GM12873 (cell line): ENCODE measurements at regions not wholly inside any gene's neighbourhood (a gene's known extent, or its start where the extent isn't known, plus 50 kb on each side); places are given as distances from the start of the nearest gene placed in this dataset.

Source experiments
- CTCF ChIP-seq: IDR thresholded peaks from 2 replicates; pipeline ENCODE4 v1.5.1; 2012; ENCODE audit warnings: low read depth, mild to moderate bottlenecking, moderate library complexity, low read length, control low read depth; ENCODE audit not compliant: insufficient read depth; ENCODE audit errors: missing control alignments

- TF ChIP-seq CTCF: no peak
Measured at GRCh38 chr2:17306706-17307105, 211.5 kb downstream of the RAD51AP2 start.

- TF ChIP-seq CTCF: no peak
Measured at GRCh38 chr2:17306219-17306618, 212.0 kb downstream of the RAD51AP2 start.

GRCh38 chr2:17303521-17303920 is 214.7 kb downstream of the RAD51AP2 start:
- no peak for TF ChIP-seq CTCF

- TF ChIP-seq CTCF: no peak
Measured at GRCh38 chr2:17303054-17303453, 215.2 kb downstream of the RAD51AP2 start.

GRCh38 chr2:17302281-17302680 is 216.0 kb downstream of the RAD51AP2 start:
- TF ChIP-seq CTCF: no peak

- TF ChIP-seq CTCF: no peak
Measured at GRCh38 chr2:17301437-17301836, 216.8 kb downstream of the RAD51AP2 start.

- no peak for TF ChIP-seq CTCF
Measured at GRCh38 chr2:17299891-17300540, 218.2 kb downstream of the RAD51AP2 start.
